Stimulated activated CD8-positive, alpha-beta memory T cell treated with anti-CD3 and anti-CD28 coated beads, Interleukin-7, amount 100 ng/mL, for 4 hours (primary cell): ENCODE measurements at regions not wholly inside any gene's neighbourhood (a gene's known extent, or its start where the extent isn't known, plus 50 kb on each side); places are given as distances from the start of the nearest gene placed in this dataset.
"Not testable (repeated sequence)": the region's sequence is repeated elsewhere in the genome, so short reads cannot be mapped to it uniquely, and the experiment has no call there.

Experiments used
- DNase-seq, 2 donors: peaks; one replicate each; pipeline ENCODE4 v3.0.0-alpha.2; 2020; ENCODE audit warnings: low read depth in 2 of 2

DNA sequence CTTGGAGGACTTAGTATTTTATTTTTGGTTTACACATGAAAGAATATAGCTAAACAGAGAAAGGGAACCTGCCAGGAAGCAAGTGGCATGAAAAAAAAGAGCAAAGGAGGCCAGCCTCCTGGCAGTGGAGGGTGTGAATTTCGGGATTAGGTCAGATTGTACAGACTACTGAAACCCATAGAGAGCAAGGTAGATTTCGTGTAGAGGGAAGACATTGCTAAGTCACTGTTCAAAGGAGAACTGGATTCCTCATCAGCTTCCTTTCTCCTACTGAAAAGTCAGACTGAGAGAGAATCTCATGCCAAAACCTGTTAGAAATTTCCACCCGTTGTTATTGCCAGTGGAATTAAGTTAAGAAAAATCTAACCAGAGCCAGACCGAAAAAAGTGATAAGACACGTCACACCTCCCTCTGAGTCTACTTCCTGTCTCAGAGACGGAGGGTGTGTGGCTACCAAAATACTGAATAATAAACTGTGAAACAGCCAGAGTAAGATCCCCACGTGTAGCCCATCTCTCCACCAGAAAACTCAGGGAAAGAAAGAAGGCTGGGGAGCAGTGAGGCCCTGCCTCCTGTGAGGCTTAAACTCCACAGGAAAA, 118.8 kb downstream of the SKIDA1 start:
- no peak for DNase-seq

DNA sequence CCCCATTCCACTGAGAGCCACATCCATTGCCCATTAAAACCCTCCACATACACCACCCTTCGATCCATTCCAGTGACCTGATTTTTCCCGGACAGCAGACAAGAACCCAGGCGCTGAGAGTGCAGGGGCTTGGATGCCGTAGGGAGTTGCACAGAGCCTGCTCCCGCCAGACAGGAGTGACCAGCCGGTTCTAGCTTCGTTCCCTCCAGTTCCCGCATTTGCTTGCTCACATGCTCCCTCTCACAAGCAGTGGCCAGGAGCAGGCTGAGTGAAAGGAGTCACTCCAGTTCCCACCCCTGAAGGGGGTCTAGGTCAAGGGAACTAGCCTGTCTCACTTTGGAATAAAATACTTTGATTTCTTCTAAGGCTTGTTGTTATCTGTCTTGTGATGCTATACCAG, 119.5 kb downstream of the SKIDA1 start:
- DNase-seq = no peak

DNA sequence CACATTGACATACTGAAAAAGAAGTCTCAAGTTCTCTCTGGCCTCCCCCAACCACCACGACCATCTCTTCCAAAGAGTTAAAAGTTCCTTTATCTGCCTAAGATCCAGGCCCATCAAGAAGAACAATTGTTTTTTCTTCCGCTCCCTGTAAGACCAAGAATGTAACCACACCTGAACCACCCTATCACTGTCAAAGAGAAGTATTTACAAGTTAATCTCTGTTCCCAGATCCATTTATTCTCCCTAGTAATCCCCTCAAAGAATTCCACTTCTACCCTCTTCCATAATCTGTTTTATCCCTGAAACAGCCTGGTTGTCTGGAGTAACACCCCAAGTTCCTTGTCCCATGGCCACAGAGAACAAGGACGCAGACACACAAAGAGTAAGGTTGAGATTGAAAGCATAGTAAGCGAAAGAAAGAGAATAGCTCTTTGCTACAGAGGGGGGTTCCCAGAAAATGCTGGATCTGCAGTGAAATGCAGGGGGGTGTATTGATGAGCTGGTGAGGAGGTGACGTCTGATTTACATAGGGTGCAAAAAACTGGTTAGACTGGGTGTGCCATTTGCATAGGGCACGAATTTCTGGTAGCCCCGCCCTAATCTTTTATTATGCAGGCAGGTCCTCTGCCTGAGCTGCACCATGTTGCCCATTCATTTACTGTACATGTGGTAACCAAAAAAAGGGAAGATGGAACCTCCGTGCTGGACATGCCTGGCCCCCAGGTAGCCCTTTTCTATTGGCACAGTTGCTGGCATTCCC, 122.0 kb downstream of the SKIDA1 start:
- DNase-seq = no peak

DNA sequence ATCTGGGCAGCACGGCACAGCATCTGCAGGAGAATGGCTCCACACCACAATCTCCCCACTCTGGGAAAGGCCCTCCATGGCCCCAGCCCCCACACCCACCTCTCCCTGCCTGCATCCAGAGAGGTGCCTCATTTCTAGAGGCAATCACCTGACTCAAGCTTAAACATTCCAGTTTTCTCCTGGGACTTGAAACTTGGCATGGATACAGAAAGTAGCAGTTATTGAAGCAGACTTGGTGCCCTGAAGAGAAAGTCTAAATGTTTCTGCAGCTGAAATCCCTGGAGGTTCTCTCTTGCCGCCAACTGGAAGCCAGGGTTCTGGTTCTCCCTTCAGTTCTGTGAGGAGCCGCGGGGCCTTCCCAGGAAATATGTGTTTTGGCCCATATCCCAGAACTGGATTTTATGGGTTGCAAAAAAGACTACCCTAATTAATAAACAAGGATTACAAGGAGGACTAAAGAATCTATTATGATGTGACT, 122.8 kb downstream of the SKIDA1 start:
- DNase-seq = no peak

DNA sequence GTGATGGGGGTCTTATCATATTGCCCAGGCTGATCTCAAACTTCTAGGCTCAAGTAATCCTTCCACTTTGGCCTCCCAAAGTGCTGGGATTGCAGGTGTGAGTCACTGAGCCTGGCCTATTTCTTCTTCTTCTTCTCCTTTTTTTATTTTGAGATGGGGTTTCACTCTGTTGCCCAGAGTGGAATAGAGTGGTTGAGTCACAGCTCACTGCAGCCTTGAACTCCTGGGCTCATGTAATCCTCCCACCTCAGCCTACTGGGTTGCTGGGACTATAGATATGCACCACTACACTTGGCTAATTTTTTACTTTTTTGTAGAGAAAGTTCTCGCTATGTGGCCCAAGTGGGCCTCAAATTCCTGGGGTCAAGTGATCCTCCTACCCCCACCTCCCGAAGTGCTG, 124.3 kb downstream of the SKIDA1 start:
- no peak for DNase-seq

DNA sequence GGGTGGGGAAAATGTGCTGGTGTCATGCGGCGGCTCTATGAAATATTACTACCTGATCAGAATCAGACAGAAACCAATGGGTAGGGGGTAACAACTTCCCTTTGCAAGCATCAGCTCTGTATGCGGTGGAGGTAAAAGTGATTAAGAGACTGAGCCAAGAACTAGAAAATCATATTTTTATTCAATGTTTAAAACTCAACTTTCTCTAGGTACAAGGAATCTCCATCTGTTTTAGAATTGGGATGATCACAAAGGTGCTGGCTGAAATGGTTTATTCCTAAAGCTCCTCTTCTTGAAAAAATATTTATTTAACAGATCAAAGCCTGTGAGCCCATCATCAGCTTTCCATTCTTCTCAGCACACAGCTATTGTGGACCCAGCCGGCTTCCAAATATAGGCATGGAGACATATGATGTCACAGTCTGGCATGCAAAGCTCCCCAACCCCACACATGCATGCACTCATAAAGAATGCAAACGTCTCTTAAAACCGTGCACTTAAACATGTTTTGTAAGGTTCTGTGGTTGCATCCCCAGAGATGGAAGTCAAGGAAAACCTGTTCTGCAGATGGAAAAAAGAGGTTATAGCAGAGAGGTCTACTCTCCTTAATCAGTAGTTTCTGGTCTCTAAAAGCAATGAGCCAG, 126.0 kb downstream of the SKIDA1 start:
- no peak for DNase-seq

DNA sequence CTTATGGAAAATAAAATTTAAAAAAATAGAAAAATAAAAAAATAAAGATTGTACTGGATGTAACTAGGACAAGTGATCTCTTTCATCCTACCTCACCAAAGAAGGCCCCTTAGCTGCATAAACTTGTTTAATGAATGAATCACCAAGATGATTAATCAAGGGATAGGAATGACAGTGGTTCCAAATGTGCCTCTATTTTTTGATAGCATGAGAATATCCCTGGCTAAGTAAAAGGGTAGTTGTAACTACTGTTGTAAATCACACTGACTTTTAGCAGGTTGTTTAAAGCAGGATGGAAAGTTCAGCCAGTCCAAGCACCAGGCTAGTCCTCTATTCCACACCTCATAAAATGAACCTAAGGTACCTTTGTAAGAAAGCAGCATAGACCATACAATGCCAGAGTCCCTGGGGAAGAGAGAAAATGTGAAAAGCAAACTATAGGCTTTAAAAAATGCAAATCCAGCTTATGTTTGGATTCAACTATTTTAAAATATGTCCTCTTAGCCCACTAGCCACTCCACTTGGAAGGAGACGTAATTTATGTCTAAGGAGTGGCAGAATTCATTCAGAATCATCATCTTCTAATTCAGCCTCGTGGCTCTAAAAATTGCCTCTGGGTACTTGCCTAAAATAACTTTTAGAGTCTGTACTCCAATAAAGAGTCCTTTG, 126.8 kb downstream of the SKIDA1 start:
- DNase-seq = no peak

DNA sequence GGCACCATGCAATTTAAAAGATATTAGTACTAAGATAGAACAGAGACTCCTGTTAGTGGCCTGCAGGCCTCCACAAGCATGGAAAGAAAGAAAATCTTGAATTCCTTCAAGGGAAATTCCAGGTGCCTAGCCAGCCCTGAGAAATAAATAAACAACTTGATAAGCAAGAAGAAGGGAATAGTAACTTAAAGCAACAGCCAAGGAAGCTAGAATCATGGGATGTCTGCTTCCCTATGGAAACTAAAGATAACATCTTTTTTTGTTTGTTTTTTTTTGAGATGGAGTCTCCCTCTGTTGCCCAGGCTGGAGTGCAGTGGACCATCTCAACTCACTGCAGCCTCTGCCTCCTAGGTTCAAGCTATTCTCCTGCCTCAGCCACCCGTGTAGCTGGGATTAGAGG, 128.6 kb downstream of the SKIDA1 start:
- DNase-seq = no peak

DNA sequence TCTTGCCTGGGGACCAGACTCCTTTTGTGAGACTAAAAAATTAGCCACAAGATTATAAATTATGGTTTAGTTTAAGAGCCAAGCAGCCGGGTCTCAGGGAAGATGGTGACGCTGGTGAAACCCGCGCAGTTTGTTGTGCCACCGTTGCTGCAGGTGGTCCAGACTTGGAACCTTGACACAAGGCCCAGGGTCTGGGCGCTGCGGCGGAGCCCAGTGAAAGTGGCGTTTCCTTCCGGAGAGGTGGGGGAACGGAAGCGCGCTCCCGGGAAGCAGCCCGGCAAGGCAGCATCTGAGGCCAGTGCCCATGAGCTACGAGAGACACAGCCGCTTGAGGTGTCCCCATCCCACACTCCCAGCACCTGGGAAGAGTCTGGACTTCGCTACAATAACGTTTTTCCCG, 131.6 kb downstream of the SKIDA1 start:
- DNase-seq = no peak

DNA sequence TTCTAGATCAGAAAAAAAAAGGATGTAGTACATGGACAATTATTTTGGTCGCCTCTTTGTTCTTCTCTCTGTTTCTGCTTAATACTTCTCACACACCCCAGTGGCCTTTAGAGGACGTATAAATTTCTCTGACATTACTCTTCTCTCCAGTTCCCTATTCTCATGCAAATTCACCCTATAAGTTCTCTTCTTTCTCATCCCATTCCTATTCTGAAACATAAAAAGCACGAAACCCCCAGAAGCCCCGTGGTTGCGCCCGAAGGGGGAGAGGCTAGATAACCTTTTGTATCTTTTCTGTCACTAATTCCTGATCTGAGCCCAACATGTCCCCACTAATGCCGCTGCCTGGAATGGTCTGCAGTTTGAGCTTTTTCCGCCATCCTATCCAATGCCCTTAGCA, 136.9 kb downstream of the SKIDA1 start:
- no peak for DNase-seq

DNA sequence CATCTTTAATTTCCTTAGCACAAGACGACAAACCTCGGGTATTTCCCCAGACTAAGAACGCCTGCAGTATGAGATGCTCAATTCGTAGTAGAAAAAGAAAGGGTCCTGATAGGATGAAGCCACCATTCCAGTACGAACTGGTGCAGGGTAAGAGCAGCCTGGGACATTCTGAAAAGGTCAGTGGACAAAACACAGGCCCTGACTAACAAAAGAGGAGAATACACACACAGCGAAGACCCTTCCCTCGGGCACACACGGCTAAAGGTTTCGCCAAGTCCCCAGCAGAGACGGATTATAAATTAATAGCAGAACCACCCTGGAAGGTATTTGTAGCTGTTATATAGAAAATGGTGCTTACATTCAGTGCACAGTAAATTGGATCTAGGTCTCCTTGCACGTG, 137.6 kb downstream of the SKIDA1 start:
- DNase-seq = no peak

DNA sequence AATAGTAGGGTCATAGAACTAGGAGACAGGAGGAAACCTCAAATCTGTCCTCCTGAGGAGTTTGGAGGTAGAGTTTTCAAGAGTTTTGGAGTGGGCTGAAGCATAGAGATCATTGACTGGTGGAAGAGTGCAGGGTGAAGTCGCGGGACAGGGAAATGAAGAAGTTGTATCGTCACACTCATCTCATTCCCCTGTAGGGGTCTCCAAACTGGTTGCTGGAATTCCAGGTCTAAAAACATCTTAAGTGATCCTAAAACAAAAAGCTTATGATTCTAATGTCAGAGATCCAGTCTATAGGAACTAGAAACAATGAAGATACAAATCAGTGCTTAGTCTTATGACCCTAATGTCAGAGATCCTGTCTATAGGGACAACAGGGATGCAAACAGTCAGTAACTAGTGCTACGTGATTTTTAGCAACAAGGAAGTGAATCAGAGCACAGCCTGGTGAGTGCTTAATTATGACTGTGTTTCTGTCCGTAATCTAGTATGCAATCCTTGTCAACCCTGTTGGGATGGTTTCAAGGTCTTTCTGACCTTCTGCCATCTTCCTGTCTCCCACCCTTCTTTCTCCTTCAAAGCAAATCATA, 139.4 kb downstream of the SKIDA1 start:
- DNase-seq = no peak

DNA sequence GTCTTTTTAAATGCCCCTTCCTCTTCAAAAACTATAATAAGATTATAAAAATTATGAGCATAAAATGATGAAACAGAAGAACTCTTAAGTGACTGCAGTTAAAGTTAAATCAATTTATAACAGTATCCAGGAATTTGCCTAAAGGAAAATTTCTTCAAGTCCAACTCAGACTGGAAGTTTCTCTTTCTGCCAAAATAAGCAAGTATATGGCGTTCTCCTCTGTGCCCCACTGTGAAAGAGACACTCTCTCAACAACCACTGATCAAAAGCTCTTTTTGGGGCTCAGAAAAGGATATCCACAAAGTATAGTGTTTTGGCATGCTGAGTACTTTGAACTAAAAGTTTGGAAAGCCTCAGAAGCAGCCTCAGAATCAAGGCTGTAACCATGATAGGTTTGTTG, 139.9 kb downstream of the SKIDA1 start:
- no peak for DNase-seq

DNA sequence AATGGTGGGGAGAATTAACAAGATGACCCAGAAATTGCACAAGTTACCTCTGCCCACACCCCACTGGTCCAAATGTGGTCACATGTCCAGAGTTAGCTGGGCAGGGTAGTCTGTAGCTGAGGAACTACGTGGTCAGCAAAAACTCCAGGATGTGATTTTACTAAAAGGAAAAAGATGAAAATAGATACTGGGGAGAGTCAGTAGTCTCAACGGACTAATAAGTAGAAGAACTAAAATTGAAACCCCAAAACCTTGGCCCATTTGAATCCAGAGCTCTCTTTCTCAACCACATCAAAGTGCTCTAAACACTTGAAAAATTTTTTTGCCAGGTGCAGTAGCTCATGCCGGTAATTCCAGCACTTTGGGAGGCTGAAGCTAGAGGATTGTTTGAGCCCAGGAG, 146.3 kb downstream of the SKIDA1 start:
- no peak for DNase-seq

DNA sequence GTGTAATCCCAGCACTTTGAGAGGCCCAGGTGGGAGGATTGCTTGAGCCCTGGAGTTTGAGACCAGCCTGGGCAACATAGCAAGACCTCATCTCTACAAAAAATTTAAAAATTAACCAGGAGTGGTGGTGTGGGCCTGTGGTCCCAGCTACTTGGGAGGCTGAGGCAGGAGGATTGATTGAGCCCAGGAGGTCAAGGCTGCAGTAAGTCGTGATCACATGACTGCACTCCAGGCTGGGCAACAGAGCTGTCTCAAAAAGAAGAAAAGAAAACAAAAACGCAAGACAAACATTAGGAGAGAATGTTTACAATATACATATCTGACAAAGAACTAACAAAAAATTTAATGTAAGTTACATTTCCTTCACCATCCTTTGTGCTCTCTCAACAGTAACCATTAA, 150.2 kb downstream of the SKIDA1 start:
- not testable (repeated sequence) for DNase-seq

DNA sequence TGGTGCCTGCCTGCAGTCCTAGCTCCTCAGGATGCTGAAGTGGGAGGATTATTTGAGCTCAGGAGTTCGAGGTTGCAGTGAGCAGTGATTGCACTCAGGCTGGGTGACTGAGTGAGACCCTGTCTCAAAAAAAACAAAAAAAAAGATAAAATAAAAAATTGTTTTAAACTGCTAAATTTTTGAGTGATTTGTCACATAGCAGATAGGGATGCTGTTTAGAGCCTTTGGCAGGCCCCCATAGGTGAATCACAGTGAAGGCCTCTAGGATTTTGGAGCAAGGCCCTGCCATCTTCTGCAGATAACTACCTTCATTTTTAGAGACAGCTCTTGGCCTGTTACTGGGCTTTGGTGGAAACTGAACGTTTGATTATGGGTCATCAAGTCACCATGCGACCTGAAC, 151.6 kb downstream of the SKIDA1 start:
- DNase-seq = not testable (repeated sequence)

DNA sequence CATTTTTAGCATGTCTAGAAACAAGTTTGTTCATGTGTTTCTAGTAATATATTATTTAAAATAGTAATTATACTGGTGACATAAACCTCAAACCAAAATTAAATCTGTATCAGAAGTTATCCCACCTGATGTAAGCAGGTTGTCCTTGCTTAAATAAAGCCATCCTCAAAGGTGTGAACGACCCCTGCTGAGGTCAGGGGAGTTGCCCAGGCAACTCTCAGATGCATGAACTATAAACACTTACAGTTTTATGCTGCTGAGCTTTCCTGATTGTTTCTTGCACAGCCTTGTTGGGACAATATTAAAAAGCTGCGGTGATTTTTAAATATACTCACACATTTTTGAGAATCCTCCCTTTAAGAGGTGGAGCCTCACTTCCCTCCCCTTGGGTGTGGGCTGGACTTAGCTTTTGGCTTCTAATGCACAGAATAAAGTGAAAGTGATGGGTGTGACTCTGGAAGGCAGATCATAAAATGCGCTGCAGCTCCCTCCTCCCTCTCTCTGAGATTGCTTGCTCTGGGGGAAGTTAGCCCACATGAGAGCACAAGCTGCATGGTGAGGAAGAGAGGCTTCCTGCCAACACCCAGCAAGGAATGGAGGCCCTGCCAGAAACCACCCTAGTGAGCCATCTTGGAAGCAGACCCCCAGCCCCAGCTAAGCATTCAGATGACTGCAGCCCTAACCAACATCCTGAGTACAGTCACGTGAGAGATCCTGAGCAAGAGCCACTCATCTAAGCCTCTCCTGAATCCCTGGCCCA, 152.7 kb downstream of the SKIDA1 start:
- DNase-seq = no peak

DNA sequence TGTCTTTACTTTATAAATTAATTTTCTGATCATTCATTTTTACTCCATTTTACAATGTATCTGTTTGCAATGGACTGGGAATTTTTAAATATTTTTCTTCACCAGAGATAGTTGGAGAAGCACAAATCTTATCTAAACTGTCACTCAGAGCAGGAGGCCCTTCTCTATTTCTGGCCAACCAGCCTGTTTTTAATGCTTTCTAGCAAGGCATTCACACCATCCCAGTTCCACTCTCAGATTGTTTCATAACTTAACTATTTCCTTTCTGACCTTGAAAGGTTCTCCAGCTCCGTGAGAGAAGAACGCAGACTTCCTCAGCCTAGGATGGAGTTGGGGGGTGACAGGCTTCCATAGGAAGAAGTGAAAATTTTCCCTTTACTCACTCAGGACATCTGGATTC, 155.8 kb downstream of the SKIDA1 start:
- no peak for DNase-seq

DNA sequence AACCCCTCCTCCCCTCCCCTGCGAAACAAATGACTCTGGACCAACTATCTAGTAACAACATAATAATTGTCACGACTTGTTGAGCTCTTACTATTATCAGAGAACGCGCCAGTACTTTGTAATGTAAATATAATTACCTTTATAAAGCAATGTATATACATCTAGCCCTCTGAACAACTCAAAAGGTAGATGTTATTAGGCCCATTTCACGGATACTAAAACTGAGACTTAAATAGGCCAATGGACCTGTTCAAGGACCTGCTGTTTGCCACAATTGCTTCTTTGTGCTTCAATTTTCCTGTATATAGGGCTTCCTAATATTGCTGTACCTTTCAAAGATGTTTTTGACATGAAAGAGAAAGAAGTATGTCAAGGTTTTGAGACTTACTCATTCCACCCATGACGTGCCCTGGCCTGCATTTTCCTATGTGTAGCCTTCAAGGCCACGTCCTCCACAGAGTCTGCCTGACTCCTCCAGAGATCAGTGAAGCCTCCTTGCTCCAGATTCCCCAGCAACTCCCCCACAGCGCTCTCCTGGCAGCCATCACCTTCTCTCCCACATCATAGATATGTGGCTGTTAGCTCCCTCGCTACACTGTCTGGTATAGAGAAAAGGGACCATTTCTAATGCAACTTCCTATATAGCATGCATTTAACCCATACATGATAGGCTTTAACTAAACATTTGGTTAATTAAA, 156.6 kb downstream of the SKIDA1 start:
- DNase-seq = no peak

DNA sequence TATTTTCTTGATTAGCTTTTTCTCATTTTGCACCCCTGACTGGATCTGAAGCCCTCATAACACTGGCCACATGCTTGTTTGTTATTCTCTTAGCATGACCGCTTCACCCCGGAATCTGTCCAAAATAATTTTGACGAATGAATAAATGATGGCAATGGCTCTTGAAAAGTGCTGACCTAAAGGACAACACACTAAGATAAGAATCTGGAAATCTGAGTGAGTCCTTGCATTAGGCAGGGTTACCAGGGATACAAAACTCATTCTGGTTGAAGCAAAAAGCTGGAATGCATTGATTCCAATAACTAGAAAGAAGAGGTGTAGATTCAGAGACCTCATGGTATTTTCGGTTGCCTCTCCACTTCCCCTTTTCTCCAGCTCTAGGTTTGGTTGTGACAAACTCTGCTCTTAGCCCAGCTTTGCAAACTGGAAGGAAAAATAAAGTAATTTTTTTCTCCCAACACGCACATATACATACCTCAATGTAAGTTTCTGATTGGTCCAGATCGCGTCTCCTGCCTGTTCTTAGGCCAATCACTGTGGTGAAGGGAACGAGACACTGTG, 157.4 kb downstream of the SKIDA1 start:
- no peak for DNase-seq
